Chondrocyte (in vitro differentiated cells): ENCODE measurements at regions not wholly inside any gene's neighbourhood (a gene's known extent, or its start where the extent isn't known, plus 50 kb on each side); places are given as distances from the start of the nearest gene placed in this dataset.

Source experiments
- DNase-seq: peaks from one replicate; pipeline ENCODE4 v3.0.0; 2021; ENCODE audit warnings: mixed read lengths, low spot score
- H3K27ac Mint-ChIP-seq: one replicate; pipeline ENCODE4 v1.8.0; 2021; ENCODE audit warnings: mild to moderate bottlenecking, moderate library complexity, mixed read lengths; ENCODE audit not compliant: unreplicated experiment
- H3K27me3 Mint-ChIP-seq: 2 replicates; pipeline ENCODE4 v1.8.0; 2021; ENCODE audit warnings: low read depth, mixed read lengths
- H3K36me3 Mint-ChIP-seq: 2 replicates; pipeline ENCODE4 v1.8.0; 2021; ENCODE audit warnings: low read depth, mixed read lengths
- H3K4me1 Mint-ChIP-seq: 2 replicates; pipeline ENCODE4 v1.8.0; 2021; ENCODE audit warnings: low read depth, mild to moderate bottlenecking, mixed read lengths
- H3K4me3 Mint-ChIP-seq: one replicate; pipeline ENCODE4 v1.8.0; 2021; ENCODE audit warnings: mild to moderate bottlenecking, moderate library complexity, mixed read lengths; ENCODE audit not compliant: unreplicated experiment
- H3K9me3 Mint-ChIP-seq: 2 replicates; pipeline ENCODE4 v1.8.0; 2021; ENCODE audit warnings: low read depth, mixed read lengths
- CTCF ChIP-seq: fragments of 200-600 bp; sonication (generic); IDR thresholded peaks from 2 replicates; pipeline ENCODE4 v1.5.0; 2021; ENCODE audit warnings: antibody characterized with exemption, mild to moderate bottlenecking, moderate library complexity

DNA sequence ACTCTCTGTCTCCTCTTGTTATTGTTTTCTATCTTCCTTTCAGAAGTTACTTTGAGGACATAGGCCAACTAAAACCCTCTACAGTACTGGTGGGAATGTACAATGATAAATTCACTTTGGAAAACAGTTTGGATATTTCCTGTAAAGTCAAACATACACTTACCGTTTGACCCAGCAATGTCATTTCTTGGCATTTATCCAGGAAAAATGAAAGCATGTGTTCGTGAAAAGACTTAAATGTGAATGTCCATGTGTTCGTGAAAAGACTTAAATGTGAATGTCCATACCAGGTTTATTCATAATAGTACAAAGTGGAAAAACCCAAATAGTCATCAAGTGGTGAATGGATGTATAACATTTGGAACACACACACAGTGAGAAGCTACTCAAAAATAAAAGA is 361.5 kb upstream of the DPH6 start:
- H3K4me1 Mint-ChIP-seq = peaks cover 7% of the 10 kb centered on the region
- peaks cover 3% of the 10 kb centered on the region for H3K9me3 Mint-ChIP-seq
- H3K27ac Mint-ChIP-seq = no peak overlapping the region
- H3K27me3 Mint-ChIP-seq = no peaks in the 10 kb centered on the region
- TF ChIP-seq CTCF = no peak
- no peaks in the 10 kb centered on the region for H3K36me3 Mint-ChIP-seq
- H3K4me3 Mint-ChIP-seq = no peak overlapping the region
- no peak for DNase-seq

DNA sequence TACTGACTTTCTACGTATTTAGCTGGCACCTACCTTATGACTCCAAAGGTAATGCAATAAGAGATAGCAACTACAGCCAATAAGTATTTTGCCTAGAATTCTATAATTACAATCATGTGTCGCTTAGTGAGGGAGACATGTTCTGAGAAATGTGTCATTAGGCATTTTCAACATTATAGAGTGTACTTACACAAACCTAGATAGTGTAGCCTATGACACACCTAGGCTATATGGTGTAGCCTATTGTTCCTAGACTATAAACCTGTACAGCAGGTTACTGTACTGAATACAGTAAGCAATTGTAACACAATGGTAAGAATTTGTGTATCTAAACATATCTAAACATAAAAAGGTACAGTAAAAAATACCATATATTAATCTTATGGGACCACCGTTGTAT is 363.4 kb upstream of the DPH6 start:
- Mint-ChIP-seq H3K4me1 (peaks cover 7% of the 10 kb centered on the region), H3K27me3 (no peaks in the 10 kb centered on the region), H3K36me3 (no peaks in the 10 kb centered on the region), H3K9me3 (peaks cover 3% of the 10 kb centered on the region), H3K27ac (no peak overlapping the region), H3K4me3 (no peak overlapping the region)
- no peak for DNase-seq
- TF ChIP-seq CTCF = no peak

DNA sequence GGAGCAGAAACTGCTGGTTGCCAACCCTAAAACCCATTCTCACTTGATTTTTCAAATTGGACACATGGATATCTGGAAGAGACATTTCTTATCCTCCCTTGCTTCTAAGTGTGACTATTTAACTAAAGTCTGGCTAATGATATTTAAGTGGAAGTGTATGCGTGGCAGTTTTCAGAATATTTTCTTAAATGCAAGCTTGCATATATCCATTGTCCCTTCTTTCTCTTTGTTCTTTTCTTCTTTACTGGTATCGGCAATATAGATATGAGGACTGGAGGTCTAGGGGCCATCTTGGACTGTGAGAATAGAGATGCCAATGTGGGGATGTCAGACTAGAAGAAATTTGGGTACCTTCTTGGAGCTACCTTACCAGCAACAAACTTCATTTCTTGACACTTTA is 364.3 kb upstream of the DPH6 start:
- H3K9me3 Mint-ChIP-seq = peaks cover 11% of the 10 kb centered on the region
- no peak for DNase-seq
- H3K4me3 Mint-ChIP-seq = no peak overlapping the region
- H3K27me3 Mint-ChIP-seq = no peaks in the 10 kb centered on the region
- no peak for TF ChIP-seq CTCF
- peaks cover 2% of the 10 kb centered on the region for H3K36me3 Mint-ChIP-seq
- H3K27ac Mint-ChIP-seq = no peak overlapping the region
- H3K4me1 Mint-ChIP-seq = peaks cover 7% of the 10 kb centered on the region

- DNase-seq = no peak
- Mint-ChIP-seq H3K9me3 (peaks cover 14% of the 10 kb centered on the region), H3K4me1 (peaks cover 7% of the 10 kb centered on the region), H3K4me3 (no peak overlapping the region), H3K27me3 (no peaks in the 10 kb centered on the region), H3K27ac (no peak overlapping the region), H3K36me3 (peaks cover 2% of the 10 kb centered on the region)
- no peak for TF ChIP-seq CTCF
Measured at GRCh38 chr15:35911052-35911777, 365.2 kb upstream of the DPH6 start.

DNA sequence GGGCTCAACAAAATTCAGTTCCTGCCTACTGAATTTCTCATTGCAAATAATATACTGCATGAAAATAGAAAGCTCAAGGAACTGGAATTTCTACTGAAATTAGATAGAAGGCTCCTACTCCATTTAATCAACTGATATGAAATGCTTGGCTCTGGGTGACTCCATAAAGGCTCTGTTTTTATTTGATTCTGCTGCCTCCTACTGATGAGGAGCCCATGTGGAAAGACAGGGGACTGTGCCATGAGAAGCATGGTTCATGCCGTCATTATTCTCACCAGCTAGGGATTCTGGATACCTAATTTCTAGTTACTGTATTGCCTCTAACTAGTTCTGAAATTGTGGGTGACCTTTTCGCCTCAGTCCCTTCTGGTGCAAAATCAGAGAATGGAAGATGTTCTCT is 366.2 kb upstream of the DPH6 start:
- no peak overlapping the region for H3K4me3 Mint-ChIP-seq
- H3K36me3 Mint-ChIP-seq = peaks cover 2% of the 10 kb centered on the region
- H3K27me3 Mint-ChIP-seq = no peaks in the 10 kb centered on the region
- TF ChIP-seq CTCF = peak; percentile 54
- no peak overlapping the region for H3K27ac Mint-ChIP-seq
- peaks cover 14% of the 10 kb centered on the region for H3K9me3 Mint-ChIP-seq
- peaks cover 5% of the 10 kb centered on the region for H3K4me1 Mint-ChIP-seq
- DNase-seq = no peak
